ENCODE measurements at regions not wholly inside any gene's neighbourhood (a gene's known extent, or its start where the extent isn't known, plus 50 kb on each side); places are given as distances from the start of the nearest gene placed in this dataset.

GRCh38 chr5:3380689-3381088 is 214.9 kb upstream of the IRX1 start:
- Histone ChIP-seq H3K4me3 (no peak overlapping the region), H3F3A (replicated peaks; ENCODE audit: low read depth) (no peaks in the 10 kb centered on the region), H3K9me2 (ENCODE audit: insufficient read depth) (0 out of 2 replicates have a peak, but pooled peaks cover 3% of the 10 kb centered on the region), H3K4me2 (no peak overlapping the region), H3K27me3 (ENCODE audit: insufficient read depth) (no peaks in the 10 kb centered on the region), H3K79me2 (replicated peaks; ENCODE audit: insufficient read depth) (no peaks in the 10 kb centered on the region), H4K20me1 (replicated peaks; ENCODE audit: insufficient read depth) (no peaks in the 10 kb centered on the region), H3K27ac (ENCODE audit: low read depth) (no peak overlapping the region), H2AFZ (no peak overlapping the region), H3K4me1 (ENCODE audit: insufficient read depth) (no peaks in the 10 kb centered on the region), H3K36me3 (ENCODE audit: insufficient read depth) (no peaks in the 10 kb centered on the region)
- Mint-ChIP-seq H3K27me3 (ENCODE audit: insufficient read depth, low read depth, poor library complexity) (no peaks in the 10 kb centered on the region), H3K9me3 (no peaks in the 10 kb centered on the region; the same call in 2 of the 3 replicates), H3K4me3 (no peak overlapping the region), H3K36me3 (ENCODE audit: low read depth) (no peaks in the 10 kb centered on the region), H3K27ac (no peak overlapping the region), H3K4me1 (no peaks in the 10 kb centered on the region)
- ATAC-seq = no peak
- no peak for TF ChIP-seq ZNF331 (CRISPR knock-in tag; IDR thresholded peaks at IDR 0.05; ENCODE audit: low read depth)
- TF ChIP-seq JUNB (IDR thresholded peaks at IDR 0.05; ENCODE audit: unreplicated experiment) = no peak
- no peak for TF ChIP-seq ZNF114 (CRISPR knock-in tag; IDR thresholded peaks at IDR 0.05)
- no peak for TF ChIP-seq NANOG (IDR thresholded peaks at IDR 0.05; ENCODE audit: borderline replicate concordance)
- TF ChIP-seq CREB1 (CRISPR knock-in tag; IDR thresholded peaks at IDR 0.05; ENCODE audit: low read depth) = no peak
- no peak for TF ChIP-seq POLR2AphosphoS5 (IDR thresholded peaks at IDR 0.05; ENCODE audit: low read depth)
- no peak for TF ChIP-seq ZNF462 (CRISPR knock-in tag; IDR thresholded peaks at IDR 0.05)
- TF ChIP-seq, protein P1, sequence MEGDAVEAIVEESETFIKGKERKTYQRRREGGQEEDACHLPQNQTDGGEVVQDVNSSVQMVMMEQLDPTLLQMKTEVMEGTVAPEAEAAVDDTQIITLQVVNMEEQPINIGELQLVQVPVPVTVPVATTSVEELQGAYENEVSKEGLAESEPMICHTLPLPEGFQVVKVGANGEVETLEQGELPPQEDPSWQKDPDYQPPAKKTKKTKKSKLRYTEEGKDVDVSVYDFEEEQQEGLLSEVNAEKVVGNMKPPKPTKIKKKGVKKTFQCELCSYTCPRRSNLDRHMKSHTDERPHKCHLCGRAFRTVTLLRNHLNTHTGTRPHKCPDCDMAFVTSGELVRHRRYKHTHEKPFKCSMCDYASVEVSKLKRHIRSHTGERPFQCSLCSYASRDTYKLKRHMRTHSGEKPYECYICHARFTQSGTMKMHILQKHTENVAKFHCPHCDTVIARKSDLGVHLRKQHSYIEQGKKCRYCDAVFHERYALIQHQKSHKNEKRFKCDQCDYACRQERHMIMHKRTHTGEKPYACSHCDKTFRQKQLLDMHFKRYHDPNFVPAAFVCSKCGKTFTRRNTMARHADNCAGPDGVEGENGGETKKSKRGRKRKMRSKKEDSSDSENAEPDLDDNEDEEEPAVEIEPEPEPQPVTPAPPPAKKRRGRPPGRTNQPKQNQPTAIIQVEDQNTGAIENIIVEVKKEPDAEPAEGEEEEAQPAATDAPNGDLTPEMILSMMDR (conservative IDR thresholded peaks at IDR 0.05; ENCODE audit: low read depth in 2 of 2) = no peak
- no peak for TF ChIP-seq EZH2phosphoT487 (IDR thresholded peaks at IDR 0.05; ENCODE audit: unreplicated experiment)
- TF ChIP-seq STAT1 (IDR thresholded peaks at IDR 0.05; ENCODE audit: unreplicated experiment) = no peak
- TF ChIP-seq EZH2 (IDR thresholded peaks at IDR 0.05; ENCODE audit: low read depth, unreplicated experiment) = no peak
- TF ChIP-seq, protein P2, sequence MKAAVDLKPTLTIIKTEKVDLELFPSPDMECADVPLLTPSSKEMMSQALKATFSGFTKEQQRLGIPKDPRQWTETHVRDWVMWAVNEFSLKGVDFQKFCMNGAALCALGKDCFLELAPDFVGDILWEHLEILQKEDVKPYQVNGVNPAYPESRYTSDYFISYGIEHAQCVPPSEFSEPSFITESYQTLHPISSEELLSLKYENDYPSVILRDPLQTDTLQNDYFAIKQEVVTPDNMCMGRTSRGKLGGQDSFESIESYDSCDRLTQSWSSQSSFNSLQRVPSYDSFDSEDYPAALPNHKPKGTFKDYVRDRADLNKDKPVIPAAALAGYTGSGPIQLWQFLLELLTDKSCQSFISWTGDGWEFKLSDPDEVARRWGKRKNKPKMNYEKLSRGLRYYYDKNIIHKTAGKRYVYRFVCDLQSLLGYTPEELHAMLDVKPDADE (IDR thresholded peaks at IDR 0.05) = no peak
- TF ChIP-seq REST (IDR thresholded peaks at IDR 0.05; ENCODE audit: unreplicated experiment) = no peak
- DNase-seq (ENCODE audit: low spot score) = no peak
